HG02970 (cell line): ENCODE measurements at regions not wholly inside any gene's neighbourhood (a gene's known extent, or its start where the extent isn't known, plus 50 kb on each side); places are given as distances from the start of the nearest gene placed in this dataset.
"Not testable (repeated sequence)": the region's sequence is repeated elsewhere in the genome, so short reads cannot be mapped to it uniquely, and the experiment has no call there.

ENCODE experiments used
- ATAC-seq: cut with Tn5 transposase; IDR thresholded peaks from one replicate; pipeline ENCODE4 v1.9.1; 2021; ENCODE audit warnings: mild to moderate bottlenecking, moderate library complexity, moderate number of reproducible peaks; ENCODE audit not compliant: unreplicated experiment, low FRiP score

DNA sequence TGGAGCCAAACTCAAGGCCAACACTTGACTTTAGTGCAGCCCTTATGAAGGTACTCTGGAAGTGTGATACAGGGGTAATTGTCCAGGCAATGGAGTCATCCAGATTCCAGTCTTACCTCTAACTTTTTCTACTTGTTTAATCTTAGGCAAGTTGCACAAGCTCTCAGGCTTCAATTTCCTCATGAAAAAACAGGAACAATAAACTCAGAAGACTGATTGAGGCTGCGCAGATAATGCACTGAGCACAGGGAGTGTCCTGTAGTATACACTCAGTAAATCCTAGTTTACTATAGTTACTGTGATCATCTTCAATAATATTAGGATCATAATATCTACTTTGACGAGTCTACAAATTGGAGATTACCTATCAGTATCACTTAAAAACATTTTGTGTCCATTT is 127.5 kb upstream of the SMLR1 start:
- no peak for ATAC-seq

DNA sequence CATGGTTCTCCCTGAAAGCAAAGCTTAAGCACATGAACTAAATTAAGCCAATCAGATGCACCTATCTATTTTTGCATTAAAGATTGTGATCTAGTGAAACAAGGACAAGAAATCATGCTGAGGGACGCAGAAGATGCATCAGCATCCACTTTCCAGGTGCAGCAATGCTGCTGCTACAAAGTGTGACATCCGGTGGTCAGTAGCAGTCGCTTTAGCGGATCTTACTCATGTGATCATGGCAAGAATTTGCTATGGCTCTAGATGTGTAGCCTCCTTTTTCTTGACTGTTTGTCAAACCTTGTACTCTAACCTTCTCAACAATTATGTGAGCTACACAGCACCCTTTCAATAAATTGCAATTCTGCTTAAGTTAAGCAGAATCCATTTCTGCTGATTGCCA is 126.8 kb upstream of the SMLR1 start:
- ATAC-seq = no peak

DNA sequence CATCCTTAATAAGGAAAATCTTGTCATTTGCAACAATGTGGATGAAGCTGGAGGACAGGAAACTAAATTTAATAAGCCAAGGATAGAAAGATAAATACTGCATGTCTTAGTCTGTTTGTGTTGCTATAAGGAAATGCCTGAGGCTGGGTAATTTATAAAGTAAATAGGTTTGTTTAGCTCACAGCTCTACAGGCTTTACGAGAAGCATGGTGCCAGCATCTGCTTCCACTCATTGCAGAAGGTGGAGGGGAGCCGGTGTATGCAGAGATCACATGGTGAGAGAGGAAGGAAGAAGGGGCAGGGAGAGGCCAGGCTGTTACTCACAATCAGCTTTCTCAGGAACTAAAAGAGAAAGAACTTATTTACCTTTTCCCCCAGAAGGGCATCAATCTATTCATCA is 118.9 kb upstream of the SMLR1 start:
- ATAC-seq = no peak

DNA sequence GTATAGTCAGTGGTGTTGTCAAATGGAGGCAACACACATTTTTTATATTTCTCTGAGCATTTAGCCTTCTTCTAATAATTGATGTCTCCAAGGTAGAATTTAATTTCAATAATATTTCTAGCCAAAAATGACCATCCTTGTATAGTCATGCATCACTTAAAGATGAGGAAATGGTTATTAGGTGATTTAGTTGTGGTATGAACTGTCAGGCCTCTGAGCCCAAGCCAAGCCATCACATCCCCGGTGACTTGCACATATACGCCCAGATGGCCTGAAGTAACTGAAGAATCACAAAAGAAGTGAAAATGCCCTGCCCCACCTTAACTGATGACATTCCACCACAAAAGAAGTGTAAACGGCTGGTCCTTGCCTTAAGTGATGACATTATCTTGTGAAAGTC is 115.6 kb upstream of the SMLR1 start:
- ATAC-seq = not testable (repeated sequence)

DNA sequence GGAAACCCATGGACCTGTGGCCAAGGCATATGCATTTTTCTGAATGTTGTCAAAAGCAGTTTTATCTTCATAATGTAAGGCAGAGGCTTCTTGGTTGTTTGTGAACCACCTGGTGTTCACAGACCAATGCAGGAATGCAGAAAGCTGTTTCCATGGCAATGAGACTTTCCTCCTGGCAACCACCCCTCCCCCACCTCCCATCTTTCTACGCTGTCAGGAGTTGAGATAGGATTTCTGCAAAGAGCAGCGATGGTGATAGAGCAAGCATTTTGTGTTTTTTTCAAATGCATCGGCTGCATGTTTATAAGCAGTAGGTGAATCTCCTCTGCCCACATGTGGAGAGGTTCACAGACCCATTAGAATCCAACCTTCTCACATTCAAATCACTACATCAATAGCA is 114.1 kb upstream of the SMLR1 start:
- ATAC-seq = no peak

DNA sequence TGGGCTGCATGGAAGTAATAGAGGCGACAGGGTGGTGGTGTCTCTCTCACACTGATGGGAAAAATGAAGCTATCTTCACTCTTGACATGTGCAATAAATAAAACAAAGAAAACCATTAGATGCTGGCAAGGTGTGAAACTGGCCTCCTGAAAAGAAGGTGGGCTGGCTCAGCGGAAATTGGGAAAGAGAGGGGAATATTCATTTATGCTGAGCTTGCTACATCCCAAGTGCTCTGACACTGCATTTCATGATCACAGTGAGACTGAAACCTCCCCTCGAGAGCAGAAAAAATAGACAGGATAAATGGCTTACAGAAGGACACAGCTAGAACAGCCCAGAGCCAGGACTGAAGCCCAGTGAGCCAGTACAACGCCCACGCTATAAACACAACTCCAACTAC is 112.1 kb upstream of the SMLR1 start:
- ATAC-seq = no peak

DNA sequence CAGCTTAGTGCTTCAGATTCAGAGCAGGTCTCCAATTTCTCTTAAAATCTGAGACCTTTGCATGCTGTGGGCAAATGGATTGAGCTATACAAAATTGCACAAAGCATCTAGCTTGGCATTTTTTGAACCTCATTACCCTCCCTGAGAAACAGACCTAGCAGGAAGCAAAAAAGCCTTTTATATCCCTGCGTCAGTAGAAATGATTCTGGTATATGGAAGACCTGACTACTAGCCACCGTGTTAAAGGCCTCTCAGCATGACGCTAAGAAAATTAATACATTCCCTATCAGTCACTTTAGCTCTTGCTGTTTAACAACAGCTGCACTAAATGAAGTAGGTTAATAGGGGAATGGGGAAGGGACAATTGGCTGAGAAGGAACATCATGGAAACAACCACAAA is 110.7 kb upstream of the SMLR1 start:
- no peak for ATAC-seq

DNA sequence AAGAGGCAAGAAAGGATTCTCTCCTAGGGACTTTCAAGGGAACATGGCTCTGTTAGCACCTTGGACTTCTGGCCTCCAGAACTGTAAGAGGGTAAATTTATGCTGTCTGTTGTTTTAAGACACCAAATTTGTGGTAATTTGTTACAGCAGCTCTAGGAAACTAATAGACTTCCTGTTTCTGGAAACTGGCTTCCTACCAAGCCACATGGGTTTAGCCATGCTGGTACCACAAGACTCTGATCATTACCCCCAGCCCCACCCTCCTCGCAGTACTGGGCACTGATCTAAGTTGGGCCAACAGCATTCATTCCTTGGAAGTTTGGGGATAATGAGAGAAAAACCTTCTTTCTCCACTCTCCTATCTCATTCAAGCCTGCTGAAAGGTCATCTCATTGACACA is 109.5 kb upstream of the SMLR1 start:
- ATAC-seq = no peak

DNA sequence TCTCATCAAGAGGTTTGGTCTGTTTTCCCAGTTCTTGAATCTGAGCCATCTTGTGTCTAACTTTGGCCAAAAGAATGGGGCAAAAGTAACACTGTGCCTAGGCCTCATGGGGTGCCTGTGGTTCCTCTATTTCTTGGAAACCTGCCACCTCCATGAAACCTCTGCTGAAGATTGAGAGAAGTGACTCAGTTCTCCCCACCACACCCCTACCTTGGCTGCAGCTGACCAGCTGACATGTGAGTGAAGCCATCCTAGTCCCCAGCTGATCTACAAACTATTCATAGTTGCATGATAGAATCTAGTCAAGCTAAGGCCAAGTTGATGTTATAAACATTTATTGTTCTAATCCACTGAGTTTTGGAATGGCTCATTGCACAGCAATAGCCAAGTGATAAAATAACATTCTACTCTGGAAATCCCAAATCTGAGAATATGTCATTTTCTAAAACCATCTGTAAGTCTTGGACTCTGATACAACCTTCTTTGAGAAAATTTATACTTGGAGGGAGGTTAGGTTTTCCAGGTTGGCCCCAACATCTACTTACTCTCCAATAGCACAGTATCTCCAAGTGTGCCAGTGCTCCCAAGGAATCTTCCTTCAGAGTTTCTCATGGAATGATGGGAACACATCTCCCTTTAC is 107.0 kb upstream of the SMLR1 start:
- ATAC-seq = no peak

DNA sequence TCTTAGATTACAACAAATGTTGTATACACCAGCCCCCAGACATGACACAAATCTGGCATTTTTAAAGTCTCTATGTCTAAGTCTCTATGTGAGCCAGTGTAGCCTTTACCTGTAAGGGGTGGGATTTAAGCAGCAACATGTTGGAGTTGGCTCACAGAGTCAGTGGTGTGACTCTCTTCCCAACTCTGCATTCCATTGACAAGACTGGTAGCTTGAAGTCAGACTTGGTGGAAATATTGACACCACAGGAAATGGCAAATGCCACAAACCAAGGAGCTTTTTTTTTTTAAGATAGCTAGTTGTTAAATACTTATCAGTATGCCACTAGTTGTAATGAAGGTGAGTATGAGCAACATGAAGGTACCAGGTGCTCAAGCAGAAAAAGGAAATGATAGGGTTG is 103.1 kb upstream of the SMLR1 start:
- no peak for ATAC-seq

DNA sequence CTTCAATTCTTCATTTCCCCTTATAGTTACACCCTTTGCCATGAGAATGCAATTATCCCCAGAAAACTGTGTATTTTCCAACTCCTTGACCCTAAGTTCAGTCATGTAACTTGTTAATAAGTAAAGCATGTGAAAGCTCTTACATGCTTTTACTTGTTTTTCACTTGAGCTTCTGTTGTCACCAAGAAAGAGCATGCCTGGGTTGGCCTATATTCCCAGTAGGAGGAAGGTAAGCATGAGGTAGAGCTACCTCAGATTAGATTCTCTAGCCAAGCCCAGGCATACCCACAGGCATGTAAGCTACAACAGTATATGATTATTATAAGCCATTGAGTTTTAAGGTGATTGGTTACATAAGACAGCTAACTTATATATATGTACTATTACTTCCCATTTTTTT is 101.7 kb upstream of the SMLR1 start:
- ATAC-seq = no peak

DNA sequence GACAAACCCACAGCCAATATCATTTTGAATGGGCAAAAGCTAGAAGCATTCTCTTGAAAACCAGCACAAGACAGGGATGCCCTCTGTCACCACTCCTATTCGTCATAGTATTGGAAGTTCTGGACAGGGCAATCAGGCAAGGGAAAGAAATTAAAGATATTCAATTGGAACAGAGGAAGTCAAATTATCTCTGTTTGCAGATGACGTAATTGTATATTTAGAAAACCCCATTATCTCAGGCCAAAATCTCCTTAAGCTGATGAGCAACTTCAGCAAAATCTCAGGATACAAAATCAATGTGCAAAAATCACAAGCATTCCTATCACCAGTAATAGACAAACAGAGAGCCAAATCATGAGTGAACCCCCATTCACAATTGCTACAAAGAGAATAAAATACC is 99.1 kb upstream of the SMLR1 start:
- ATAC-seq = not testable (repeated sequence)

DNA sequence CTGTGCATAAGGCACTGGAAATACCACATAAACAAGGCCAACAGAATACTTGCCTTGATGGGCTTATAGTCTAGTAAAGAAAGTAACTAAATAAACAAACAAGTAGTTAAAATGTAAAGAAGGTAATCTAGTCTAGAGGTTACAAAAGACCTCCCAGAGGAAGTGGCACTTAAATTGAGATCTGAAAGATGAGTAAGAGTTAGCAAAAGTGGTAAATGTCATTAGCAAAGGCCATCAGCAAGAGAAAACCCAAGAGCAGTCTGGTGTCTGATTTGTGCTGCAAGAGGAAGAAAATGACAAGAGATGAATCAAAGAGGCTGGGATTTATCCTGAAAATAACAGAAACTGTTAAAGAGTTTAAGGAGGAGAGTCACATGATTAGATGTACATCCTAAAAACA is 96.6 kb upstream of the SMLR1 start:
- ATAC-seq = no peak

DNA sequence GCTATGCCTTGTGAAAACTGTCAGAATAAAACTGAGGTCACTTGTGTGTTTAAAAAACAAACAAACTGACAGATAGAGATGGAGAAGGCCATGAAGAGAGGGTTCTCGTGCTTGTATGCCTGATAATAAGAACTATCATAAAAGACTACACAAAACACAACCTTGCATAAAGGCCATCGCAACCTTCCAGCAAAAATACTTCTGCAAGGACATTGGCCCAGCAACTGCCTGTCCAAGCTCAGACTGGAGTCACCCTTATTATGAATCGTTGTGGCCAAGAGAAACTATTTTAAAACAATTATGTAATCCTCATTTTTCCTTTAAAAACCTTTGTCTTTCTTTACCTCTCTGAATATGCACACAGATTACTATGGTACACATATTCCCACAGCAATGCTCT is 93.0 kb upstream of the SMLR1 start:
- no peak for ATAC-seq

DNA sequence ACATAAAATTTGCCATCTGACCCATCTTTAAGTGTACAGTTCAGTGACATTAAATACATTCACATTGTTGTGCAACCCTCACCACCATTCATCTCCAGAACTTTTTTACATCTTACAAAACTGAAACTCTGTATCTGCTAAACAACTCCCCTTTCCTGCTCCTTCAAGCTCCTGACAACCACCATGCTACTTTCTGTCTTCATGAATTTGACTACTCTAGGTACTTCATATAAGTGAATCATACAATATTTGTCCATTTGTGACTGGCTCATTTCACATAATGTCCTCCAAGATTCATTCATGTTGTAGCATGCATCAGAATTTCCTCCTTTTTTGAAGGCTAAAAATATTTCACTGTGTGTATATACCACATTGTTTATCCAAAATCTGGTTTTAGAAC is 86.9 kb upstream of the SMLR1 start:
- no peak for ATAC-seq

DNA sequence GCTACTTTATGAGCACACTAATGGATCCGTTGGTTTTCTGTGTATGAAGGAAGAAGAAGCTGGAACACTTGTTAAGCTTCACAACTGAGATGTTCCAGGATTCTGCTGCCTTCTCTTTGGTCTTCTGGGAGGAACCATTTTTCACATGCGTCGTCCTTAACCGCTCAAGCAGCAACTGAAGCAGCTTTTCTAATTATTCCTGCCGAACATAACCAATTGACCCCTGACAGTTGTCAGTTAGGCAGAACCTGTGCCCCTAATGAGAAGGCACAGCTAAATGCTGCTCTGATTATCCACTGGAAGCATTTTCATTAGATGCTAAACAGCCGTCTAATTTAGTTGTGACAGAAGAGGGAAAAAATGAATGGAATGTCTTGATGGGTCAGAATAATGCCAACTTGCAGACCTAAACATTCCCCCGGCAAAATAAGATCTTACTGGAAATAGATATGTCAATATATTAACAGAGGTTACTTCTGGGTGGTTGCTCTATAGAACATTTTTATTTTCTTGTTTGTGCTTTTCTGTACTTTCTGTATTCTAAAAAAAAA is 85.0 kb upstream of the SMLR1 start:
- ATAC-seq = no peak

DNA sequence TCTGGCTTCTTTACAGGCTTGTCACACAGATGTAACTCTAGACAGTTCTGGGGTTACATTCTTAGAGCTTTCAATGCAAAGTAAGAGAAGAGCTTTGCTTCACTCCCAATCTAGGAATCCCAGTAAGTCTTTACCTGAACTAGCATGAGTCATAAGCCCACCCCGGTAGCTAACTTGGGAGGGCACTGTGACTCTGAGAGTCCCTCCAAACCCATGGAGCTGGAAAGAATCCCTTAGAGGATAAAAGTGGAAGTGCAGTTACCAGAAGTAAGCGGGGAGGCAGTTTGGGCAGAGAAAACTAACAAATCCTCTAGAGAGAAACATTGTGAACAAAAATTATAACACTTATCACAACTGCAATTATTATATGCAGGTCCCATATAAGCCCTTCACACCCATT is 84.0 kb upstream of the SMLR1 start:
- ATAC-seq = no peak

DNA sequence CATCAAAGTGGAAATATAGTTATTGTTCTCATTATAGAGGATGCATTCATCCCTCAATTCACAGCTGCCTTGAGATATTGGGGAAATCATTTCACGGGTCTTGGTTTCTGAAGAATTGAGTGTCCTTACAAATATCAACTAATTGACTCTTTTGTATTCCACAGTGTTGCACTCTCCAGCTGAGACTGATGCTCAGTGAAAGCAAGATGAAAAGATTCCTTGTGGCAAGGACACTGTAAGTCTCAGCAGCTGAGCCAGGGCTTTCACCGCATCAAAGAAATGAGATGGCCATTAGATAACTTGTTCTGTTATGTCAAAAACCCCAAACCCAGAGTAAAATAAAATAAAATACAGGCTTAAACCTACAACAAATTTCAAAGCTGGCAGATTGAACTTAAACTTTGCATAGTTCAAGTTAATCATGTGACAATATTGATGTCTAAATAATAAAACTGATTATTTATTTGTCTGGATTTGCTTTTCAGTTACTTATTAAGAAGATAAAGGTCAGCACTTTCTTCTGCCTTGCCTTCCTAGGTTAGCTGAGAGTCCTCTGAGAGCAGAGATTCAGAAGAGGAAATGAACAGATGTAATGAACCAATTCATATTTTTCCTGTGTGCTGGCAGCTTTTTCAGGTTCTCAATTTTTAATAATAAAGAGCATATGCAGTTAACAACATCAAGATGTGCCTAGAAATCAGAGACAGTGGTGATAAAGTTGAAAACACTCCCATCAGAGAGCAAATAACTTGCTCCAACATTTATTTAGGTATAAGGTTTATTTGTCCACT is 82.4 kb upstream of the SMLR1 start:
- no peak for ATAC-seq

DNA sequence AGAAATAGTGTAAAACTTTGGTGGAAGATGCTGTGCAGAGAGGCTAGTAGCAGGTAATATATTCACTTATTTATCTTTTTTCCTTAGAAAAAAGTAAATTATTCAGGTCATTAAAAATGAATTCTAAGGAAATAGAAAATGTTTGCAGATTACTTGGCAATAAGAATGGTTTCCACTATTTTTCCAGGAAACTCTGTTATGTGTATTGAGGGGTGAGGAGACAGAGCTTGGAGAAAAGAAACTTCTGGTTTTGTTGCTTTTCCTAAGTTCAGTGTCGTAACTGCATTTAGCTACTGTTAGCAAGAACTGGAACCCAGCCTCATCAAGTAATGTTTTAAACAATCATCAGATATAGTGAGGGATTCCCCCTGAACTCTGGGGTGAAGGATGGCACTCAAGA is 79.2 kb upstream of the SMLR1 start:
- ATAC-seq = no peak

DNA sequence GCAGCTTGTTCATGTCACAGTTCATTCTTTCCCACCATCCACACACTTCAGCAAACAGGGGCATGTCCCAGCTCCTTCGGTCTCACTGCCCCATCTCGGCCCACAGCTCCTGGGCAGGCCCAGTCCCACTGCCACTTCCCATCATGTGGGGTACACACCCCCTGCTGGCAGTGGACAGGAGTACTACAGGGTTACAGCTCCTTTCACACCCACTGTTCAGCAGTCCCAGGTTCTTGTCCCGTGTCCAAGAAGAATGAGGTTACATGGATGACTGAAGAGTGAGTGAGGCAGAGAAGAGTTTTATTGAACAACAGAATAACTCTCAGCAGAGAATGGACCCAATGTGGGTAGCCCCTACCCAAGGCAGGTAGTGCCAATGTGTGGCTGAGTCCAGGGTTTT is 77.8 kb upstream of the SMLR1 start:
- no peak for ATAC-seq

DNA sequence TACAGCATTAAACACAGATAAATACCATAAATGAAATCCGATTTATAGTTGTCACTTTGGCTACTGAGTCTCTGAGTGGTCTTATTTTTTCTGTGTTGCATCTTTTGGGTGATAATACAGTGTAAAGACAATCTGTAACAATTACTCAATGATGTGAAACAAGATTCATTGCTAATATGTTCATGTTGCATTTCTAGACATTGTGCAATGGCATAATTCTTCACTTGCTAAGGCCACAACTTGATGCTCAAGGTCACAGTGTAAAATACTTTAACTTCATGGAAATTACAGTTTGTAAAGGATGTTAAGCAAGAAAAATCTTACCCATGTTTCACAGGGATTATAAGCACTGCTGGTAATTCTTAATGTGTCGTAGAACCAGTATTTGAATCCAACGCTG is 74.9 kb upstream of the SMLR1 start:
- ATAC-seq = no peak

DNA sequence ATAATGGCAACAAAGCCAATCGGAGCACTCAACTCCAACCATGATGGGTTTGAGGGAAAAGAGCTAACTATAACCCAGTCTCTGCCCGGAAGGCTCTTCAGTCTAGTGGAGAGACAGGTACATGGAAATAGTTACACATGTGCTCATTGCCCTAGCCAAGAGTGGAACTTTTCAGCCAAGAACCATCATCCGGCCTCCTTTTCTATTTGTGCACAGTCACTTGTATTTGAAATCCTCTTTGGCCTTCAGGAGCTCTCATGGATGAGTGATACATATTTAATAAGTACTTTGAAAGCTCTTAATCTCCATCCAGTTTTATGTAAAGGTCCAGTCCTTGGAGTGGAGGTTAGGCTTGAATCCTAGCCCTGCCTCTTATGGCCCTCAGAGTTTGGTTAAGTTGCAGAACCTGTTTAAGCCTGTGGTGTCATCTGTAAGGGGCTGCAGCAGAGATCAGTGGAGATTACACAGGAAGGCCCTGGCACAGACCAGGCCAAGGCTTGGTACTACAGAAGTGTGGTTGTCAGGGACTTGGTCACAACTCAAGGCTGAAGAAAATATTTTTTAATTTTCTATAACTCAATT is 72.3 kb upstream of the SMLR1 start:
- ATAC-seq = no peak
